Erythroblast (primary cell): ENCODE measurements at regions not wholly inside any gene's neighbourhood (a gene's known extent, or its start where the extent isn't known, plus 50 kb on each side); places are given as distances from the start of the nearest gene placed in this dataset.
"Not testable (repeated sequence)": the region's sequence is repeated elsewhere in the genome, so short reads cannot be mapped to it uniquely, and the experiment has no call there.

Experiments
- DNase-seq, 2 experiments: peaks; one replicate each; lab custom pipeline; 2025; lab: John Stamatoyannopoulos, UW
- GATA1 ChIP-seq: IDR thresholded peaks from 2 replicates; pipeline ENCODE4 v1.6.1; 2011; ENCODE audit warnings: low read depth, mild to moderate bottlenecking, control low read depth, low read length, moderate library complexity
- POLR2A ChIP-seq: IDR thresholded peaks from 2 replicates; pipeline ENCODE4 v1.6.1; 2011; ENCODE audit warnings: mild to moderate bottlenecking, low read length

- TF ChIP-seq POLR2A, result no peak
- TF ChIP-seq GATA1, result no peak
- no peak for DNase-seq
Observed at GRCh38 chr2:39854771-39855170, 75.7 kb upstream of the THUMPD2 start.

- TF ChIP-seq POLR2A (no peak), GATA1 (no peak)
- no peak for DNase-seq
Observed at GRCh38 chr2:39852831-39853230, 73.8 kb upstream of the THUMPD2 start.

- no peak for DNase-seq
- TF ChIP-seq GATA1, result no peak
- TF ChIP-seq POLR2A, result no peak
Observed at GRCh38 chr2:39851651-39852110, 72.6 kb upstream of the THUMPD2 start.

- TF ChIP-seq POLR2A (no peak), GATA1 (no peak)
- DNase-seq, result no peak
Observed at GRCh38 chr2:39851251-39851650, 72.2 kb upstream of the THUMPD2 start.

GRCh38 chr2:39849982-39850526 is 71.0 kb upstream of the THUMPD2 start:
- TF ChIP-seq GATA1 (no peak), POLR2A (no peak)
- no peak for DNase-seq

- TF ChIP-seq GATA1 (no peak), POLR2A (no peak)
- DNase-seq, result no peak
Observed at GRCh38 chr2:39849064-39849463, 70.0 kb upstream of the THUMPD2 start.

- TF ChIP-seq GATA1 (no peak), POLR2A (no peak)
- DNase-seq, result no peak
Observed at GRCh38 chr2:39845460-39846146, 66.5 kb upstream of the THUMPD2 start.

GRCh38 chr2:39839261-39839848 is 60.3 kb upstream of the THUMPD2 start:
- no peak for DNase-seq
- TF ChIP-seq GATA1 (no peak), POLR2A (no peak)

GRCh38 chr2:39838589-39838988 is 59.5 kb upstream of the THUMPD2 start:
- no peak for TF ChIP-seq POLR2A
- no peak for TF ChIP-seq GATA1
- peak in 1 of 2 experiments; percentile 2 for DNase-seq

GRCh38 chr2:39837856-39838453 is 58.9 kb upstream of the THUMPD2 start:
- TF ChIP-seq GATA1, result no peak
- no peak for TF ChIP-seq POLR2A
- peak; percentile 9 to 38 for DNase-seq

- TF ChIP-seq POLR2A (no peak), GATA1 (no peak)
- no peak for DNase-seq
Observed at GRCh38 chr2:39836638-39837037, 57.6 kb upstream of the THUMPD2 start.

GRCh38 chr2:39834426-39834825 is 55.4 kb upstream of the THUMPD2 start:
- TF ChIP-seq POLR2A (no peak), GATA1 (no peak)
- no peak for DNase-seq

GRCh38 chr2:39830610-39831009 is 51.6 kb upstream of the THUMPD2 start:
- not testable (repeated sequence) for DNase-seq
